ENCODE measurements at regions not wholly inside any gene's neighbourhood (a gene's known extent, or its start where the extent isn't known, plus 50 kb on each side); places are given as distances from the start of the nearest gene placed in this dataset.

DNA sequence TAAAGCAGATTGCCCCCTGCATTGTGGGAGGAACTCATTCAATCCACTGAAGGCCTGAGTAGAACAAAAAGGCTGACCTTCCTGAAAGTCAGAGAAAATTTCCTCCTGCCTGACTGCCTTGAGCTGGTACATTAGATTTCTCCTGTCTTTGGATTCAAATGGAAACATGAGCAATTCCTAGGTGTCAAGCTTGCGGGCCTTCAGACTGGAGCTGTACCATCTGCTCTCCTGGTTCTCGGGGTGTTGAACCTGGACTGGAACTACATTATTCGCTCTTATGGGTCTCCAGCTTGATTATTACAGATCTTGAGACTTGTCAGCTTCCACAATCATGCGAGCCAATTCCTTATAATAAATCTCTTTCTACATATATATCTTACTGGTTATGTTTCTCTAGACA is 173.6 kb upstream of the STEAP4 start (continued):
- TF ChIP-seq PHF8 (conservative IDR thresholded peaks at IDR 0.05; ENCODE audit: low read depth, low read length), result no peak

DNA sequence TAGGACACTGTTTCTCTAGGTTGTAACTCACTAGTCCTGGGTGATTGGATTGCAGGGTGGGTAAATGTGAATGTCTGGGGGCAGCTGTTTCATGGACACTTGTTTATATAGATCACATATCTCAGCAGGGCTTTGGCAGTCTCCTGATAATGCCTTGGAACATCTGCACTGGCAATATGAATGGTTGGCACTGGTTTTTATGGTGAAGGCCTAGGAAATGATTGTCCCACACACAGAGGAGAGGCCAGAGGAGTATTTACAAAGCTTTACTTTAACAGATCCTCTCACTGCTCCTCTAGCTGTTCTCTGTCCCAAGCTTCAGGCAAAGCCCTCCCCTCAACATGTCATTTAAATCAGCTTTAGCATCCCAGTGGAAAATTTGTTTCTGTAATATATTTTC is 171.3 kb upstream of the STEAP4 start:
- no peak overlapping the region for H4K91ac ChIP-seq (replicated peaks; ENCODE audit: insufficient read length, low read length)
- H3K9ac ChIP-seq (replicated peaks in 1 of 4; ENCODE audit: extremely low read depth in 1 of 4, low read depth in 3 of 4, low read length in 3 of 4), result no peak overlapping the region
- no peaks in the 10 kb centered on the region for H3K36me3 ChIP-seq (ENCODE audit: control insufficient read depth in 2 of 4, insufficient read depth in 4 of 4, low read length in 3 of 4)
- no peak overlapping the region for H2BK20ac ChIP-seq (ENCODE audit: low read length)
- H3K27me3 ChIP-seq (replicated peaks in 1 of 4; ENCODE audit: control insufficient read depth in 3 of 4, extremely low read depth in 1 of 4, insufficient read depth in 3 of 4, low read length in 3 of 4), result peaks cover 0 to 1% (median 0%) of the 10 kb centered on the region in 4 experiments; a peak in 1 of 7 replicates
- no peak overlapping the region for H3K56ac ChIP-seq (replicated peaks; ENCODE audit: insufficient read length, low read depth, low read length)
- ChIA-PET POLR2A (ENCODE audit: partially characterized antibody) (interaction anchor here (0.7 kb wide), 1 partner anchor 302 kb away, joined by 3 read pairs; no protein-coding TSS in a partner anchor), CTCF (ENCODE audit: partially characterized antibody) (interaction anchor here (1.5 kb wide), 1 partner anchor 76 kb away, joined by 5 read pairs; no protein-coding TSS in a partner anchor)
- no peaks in the 10 kb centered on the region for H3K79me2 ChIP-seq (ENCODE audit: control insufficient read depth in 1 of 2, insufficient read depth in 2 of 2, low read length in 2 of 2)
- no peak overlapping the region for H4K8ac ChIP-seq (ENCODE audit: extremely low read depth, insufficient read depth, low read length)
- H3K4me3 ChIP-seq (ENCODE audit: extremely low read depth in 1 of 4, insufficient read depth in 2 of 4, low read depth in 3 of 4, low read length in 4 of 4), result no peak overlapping the region
- no peak overlapping the region for H2AFZ ChIP-seq (ENCODE audit: low read length)
- H3K4me2 ChIP-seq (ENCODE audit: insufficient read depth in 1 of 2, low read depth in 2 of 2, low read length in 2 of 2), result no peak overlapping the region
- DNase-seq (ENCODE audit: low read depth in 1 of 2, low spot score in 2 of 2) (no peak), FAIRE-seq (no peak)
- no peaks in the 10 kb centered on the region for H3K79me1 ChIP-seq (ENCODE audit: low read depth, low read length)
- no peak overlapping the region for H2BK15ac ChIP-seq (ENCODE audit: low read length)
- H3K23ac ChIP-seq (ENCODE audit: insufficient read length), result no peak overlapping the region
- no peak overlapping the region for H2AK5ac ChIP-seq (ENCODE audit: low read depth, low read length)
- H3K4me1 ChIP-seq (replicated peaks in 1 of 4; ENCODE audit: control insufficient read depth in 3 of 4, insufficient read depth in 4 of 4, low read length in 3 of 4), result no peaks in the 10 kb centered on the region
- H3K23me2 ChIP-seq (ENCODE audit: low read depth, low read length), result no peaks in the 10 kb centered on the region
- no peak overlapping the region for H2BK120ac ChIP-seq (replicated peaks; ENCODE audit: low read depth, low read length)
- no peak overlapping the region for H3K27ac ChIP-seq (ENCODE audit: low read depth, low read length)
- no peak overlapping the region for H3K4ac ChIP-seq (replicated peaks; ENCODE audit: insufficient read length, low read depth, low read length)
- no peak overlapping the region for H2BK5ac ChIP-seq (ENCODE audit: low read depth, low read length)
- H2BK12ac ChIP-seq (ENCODE audit: low read depth, low read length), result no peak overlapping the region
- TF ChIP-seq SUZ12 (IDR thresholded peaks at IDR 0.05; ENCODE audit: low read length) (no peak), POLR2AphosphoS5 (IDR thresholded peaks at IDR 0.05; ENCODE audit: low read depth, low read length) (no peak), EP300 (IDR thresholded peaks at IDR 0.05; ENCODE audit: borderline replicate concordance in 1 of 2, low read depth in 2 of 2, low read length in 2 of 2) (no peak), ZNF274 (IDR thresholded peaks at IDR 0.05; ENCODE audit: borderline replicate concordance, extremely low read depth, low read length) (no peak), CTBP2 (IDR thresholded peaks at IDR 0.05; ENCODE audit: borderline replicate concordance, insufficient read depth, insufficient read length, low read length) (no peak), TAF1 (IDR thresholded peaks at IDR 0.05; ENCODE audit: low read depth, low read length) (no peak), KDM5A (IDR thresholded peaks at IDR 0.05; ENCODE audit: low read length) (no peak), RNF2 (IDR thresholded peaks at IDR 0.05; ENCODE audit: borderline replicate concordance, low read depth, low read length, missing control alignments, poor library complexity, severe bottlenecking) (no peak), TEAD4 (IDR thresholded peaks at IDR 0.05; ENCODE audit: low read depth, low read length) (no peak), SIX5 (IDR thresholded peaks at IDR 0.05; ENCODE audit: low read depth, low read length) (no peak), CBX5 (IDR thresholded peaks at IDR 0.05; ENCODE audit: low read depth, low read length) (no peak), SP2 (IDR thresholded peaks at IDR 0.05; ENCODE audit: low read length) (no peak), CEBPB (IDR thresholded peaks at IDR 0.05; ENCODE audit: low read depth, low read length) (no peak)
- no peak overlapping the region for H3K14ac ChIP-seq (ENCODE audit: insufficient read length)
- H4K5ac ChIP-seq (ENCODE audit: insufficient read length, low read depth, low read length), result no peak overlapping the region
- no peaks in the 10 kb centered on the region for H3K9me3 ChIP-seq (ENCODE audit: insufficient read depth in 2 of 2, low read depth in 1 of 2, low read length in 1 of 2)
- H3K18ac ChIP-seq (ENCODE audit: extremely low read depth, low read length), result no peak overlapping the region
- H4K20me1 ChIP-seq (replicated peaks in 1 of 2; ENCODE audit: control insufficient read depth in 1 of 2, insufficient read depth in 2 of 2, low read length in 2 of 2), result no peaks in the 10 kb centered on the region
